ENCODE measurements at regions not wholly inside any gene's neighbourhood (a gene's known extent, or its start where the extent isn't known, plus 50 kb on each side); places are given as distances from the start of the nearest gene placed in this dataset.

GRCh38 chr13:47545201-47546024 is 455.7 kb downstream of the SUCLA2 start:
- H3K79me2 ChIP-seq (ENCODE audit: insufficient read depth, low read length), result no peaks in the 10 kb centered on the region
- H3F3A ChIP-seq (ENCODE audit: low read depth), result no peaks in the 10 kb centered on the region
- H2AFZ ChIP-seq (ENCODE audit: low read length), result no peak overlapping the region
- no peaks in the 10 kb centered on the region for H3K9me3 ChIP-seq (ENCODE audit: insufficient read depth, low read depth, low read length)
- H3K36me3 ChIP-seq (ENCODE audit: insufficient read depth, low read length), result no peaks in the 10 kb centered on the region
- H3K27me3 ChIP-seq (ENCODE audit: insufficient read depth, low read length, poor library complexity, severe bottlenecking), result no peaks in the 10 kb centered on the region
- H4K20me1 ChIP-seq (ENCODE audit: insufficient read depth, low read length, poor library complexity, severe bottlenecking), result no peaks in the 10 kb centered on the region
- no peaks in the 10 kb centered on the region for H3K4me1 ChIP-seq (ENCODE audit: insufficient read depth, low read length, poor library complexity, severe bottlenecking)
- no peaks in the 10 kb centered on the region for H3K9me2 ChIP-seq (replicated peaks; ENCODE audit: low read depth, low read length)
- H3K9ac ChIP-seq (ENCODE audit: low read depth, low read length, poor library complexity, severe bottlenecking), result no peak overlapping the region
- H3K4me3 ChIP-seq (ENCODE audit: low read length, poor library complexity, severe bottlenecking), result no peak overlapping the region
- TF ChIP-seq CTCF (conservative IDR thresholded peaks at IDR 0.05; ENCODE audit: low read length) (no peak), EZH2phosphoT487 (IDR thresholded peaks at IDR 0.05; ENCODE audit: borderline replicate concordance) (no peak)
- no peak overlapping the region for H3K4me2 ChIP-seq (ENCODE audit: low read depth, low read length, poor library complexity, severe bottlenecking)

GRCh38 chr13:47539317-47539716 is 461.8 kb downstream of the SUCLA2 start:
- TF ChIP-seq EZH2phosphoT487 (IDR thresholded peaks at IDR 0.05; ENCODE audit: borderline replicate concordance) (no peak), CTCF (conservative IDR thresholded peaks at IDR 0.05; ENCODE audit: low read length) (no peak)
- Histone ChIP-seq H3K4me2 (ENCODE audit: low read depth, low read length, poor library complexity, severe bottlenecking) (no peak overlapping the region), H3K9me3 (ENCODE audit: insufficient read depth, low read depth, low read length) (no peaks in the 10 kb centered on the region), H3K79me2 (ENCODE audit: insufficient read depth, low read length) (no peaks in the 10 kb centered on the region), H4K20me1 (ENCODE audit: insufficient read depth, low read length, poor library complexity, severe bottlenecking) (no peaks in the 10 kb centered on the region), H3K4me3 (ENCODE audit: low read length, poor library complexity, severe bottlenecking) (no peak overlapping the region), H3K9me2 (replicated peaks; ENCODE audit: low read depth, low read length) (no peaks in the 10 kb centered on the region), H3K9ac (ENCODE audit: low read depth, low read length, poor library complexity, severe bottlenecking) (no peak overlapping the region), H2AFZ (ENCODE audit: low read length) (no peak overlapping the region), H3K4me1 (ENCODE audit: insufficient read depth, low read length, poor library complexity, severe bottlenecking) (no peaks in the 10 kb centered on the region), H3K27me3 (ENCODE audit: insufficient read depth, low read length, poor library complexity, severe bottlenecking) (no peaks in the 10 kb centered on the region), H3F3A (ENCODE audit: low read depth) (no peaks in the 10 kb centered on the region), H3K36me3 (ENCODE audit: insufficient read depth, low read length) (no peaks in the 10 kb centered on the region)

- H3F3A ChIP-seq (ENCODE audit: low read depth), result no peaks in the 10 kb centered on the region
- no peak overlapping the region for H3K4me2 ChIP-seq (ENCODE audit: low read depth, low read length, poor library complexity, severe bottlenecking)
- H3K4me1 ChIP-seq (ENCODE audit: insufficient read depth, low read length, poor library complexity, severe bottlenecking), result no peaks in the 10 kb centered on the region
- no peaks in the 10 kb centered on the region for H3K9me3 ChIP-seq (ENCODE audit: insufficient read depth, low read depth, low read length)
- no peaks in the 10 kb centered on the region for H3K27me3 ChIP-seq (ENCODE audit: insufficient read depth, low read length, poor library complexity, severe bottlenecking)
- no peak overlapping the region for H3K9ac ChIP-seq (ENCODE audit: low read depth, low read length, poor library complexity, severe bottlenecking)
- H3K4me3 ChIP-seq (ENCODE audit: low read length, poor library complexity, severe bottlenecking), result no peak overlapping the region
- no peak overlapping the region for H2AFZ ChIP-seq (ENCODE audit: low read length)
- no peak for TF ChIP-seq CTCF (conservative IDR thresholded peaks at IDR 0.05; ENCODE audit: low read length)
- TF ChIP-seq EZH2phosphoT487 (IDR thresholded peaks at IDR 0.05; ENCODE audit: borderline replicate concordance), result no peak
- no peaks in the 10 kb centered on the region for H4K20me1 ChIP-seq (ENCODE audit: insufficient read depth, low read length, poor library complexity, severe bottlenecking)
- H3K9me2 ChIP-seq (replicated peaks; ENCODE audit: low read depth, low read length), result no peaks in the 10 kb centered on the region
- H3K79me2 ChIP-seq (ENCODE audit: insufficient read depth, low read length), result no peaks in the 10 kb centered on the region
- no peaks in the 10 kb centered on the region for H3K36me3 ChIP-seq (ENCODE audit: insufficient read depth, low read length)
Measured at GRCh38 chr13:47523771-47524170, 477.3 kb downstream of the SUCLA2 start.

All from Loucy (cell line).